KG1 (cell line): ENCODE measurements at regions not wholly inside any gene's neighbourhood (a gene's known extent, or its start where the extent isn't known, plus 50 kb on each side); places are given as distances from the start of the nearest gene placed in this dataset.

Experiments used
- DNase-seq: peaks from one replicate; lab custom pipeline; 2025; lab: John Stamatoyannopoulos, UW

GRCh38 chr12:97336900-97337751, 125.5 kb upstream of the RMST start:
- no peak for DNase-seq

- no peak for DNase-seq
Measured at GRCh38 chr12:97342130-97342529, 120.5 kb upstream of the RMST start.

- no peak for DNase-seq
Measured at GRCh38 chr12:97347956-97348355, 114.6 kb upstream of the RMST start.

- no peak for DNase-seq
Measured at GRCh38 chr12:97358361-97358760, 104.2 kb upstream of the RMST start.

- DNase-seq: no peak
Measured at GRCh38 chr12:97359021-97359690, 103.4 kb upstream of the RMST start.

- no peak for DNase-seq
Measured at GRCh38 chr12:97363693-97364092, 98.9 kb upstream of the RMST start.

GRCh38 chr12:97368462-97369163, 94.0 kb upstream of the RMST start:
- no peak for DNase-seq

GRCh38 chr12:97375310-97375709, 87.3 kb upstream of the RMST start:
- no peak for DNase-seq

- DNase-seq: no peak
Measured at GRCh38 chr12:97380440-97380839, 82.2 kb upstream of the RMST start.

GRCh38 chr12:97385121-97385520, 77.5 kb upstream of the RMST start:
- DNase-seq: no peak

GRCh38 chr12:97386133-97386581, 76.4 kb upstream of the RMST start:
- no peak for DNase-seq

GRCh38 chr12:97387844-97388243, 74.8 kb upstream of the RMST start:
- DNase-seq: no peak

GRCh38 chr12:97394657-97395056, 67.9 kb upstream of the RMST start:
- no peak for DNase-seq

GRCh38 chr12:97397008-97397407, 65.6 kb upstream of the RMST start:
- no peak for DNase-seq

GRCh38 chr12:97398704-97399103, 63.9 kb upstream of the RMST start:
- no peak for DNase-seq

- DNase-seq: no peak
Measured at GRCh38 chr12:97404093-97404492, 58.5 kb upstream of the RMST start.

GRCh38 chr12:97404543-97404942, 58.1 kb upstream of the RMST start:
- no peak for DNase-seq

GRCh38 chr12:97408363-97408762, 54.2 kb upstream of the RMST start:
- no peak for DNase-seq

- DNase-seq: no peak
Measured at GRCh38 chr12:97411341-97411740, 51.3 kb upstream of the RMST start.
